GM19324 (cell line): ENCODE measurements at regions not wholly inside any gene's neighbourhood (a gene's known extent, or its start where the extent isn't known, plus 50 kb on each side); places are given as distances from the start of the nearest gene placed in this dataset.
"Not testable (repeated sequence)": the region's sequence is repeated elsewhere in the genome, so short reads cannot be mapped to it uniquely, and the experiment has no call there.

Source experiments
- ATAC-seq: cut with Tn5 transposase; IDR thresholded peaks from one replicate; pipeline ENCODE4 v1.9.1; 2021; ENCODE audit warnings: mild to moderate bottlenecking, moderate library complexity; ENCODE audit not compliant: unreplicated experiment, low FRiP score

GRCh38 chr12:127459687-127460086 is 807.3 kb upstream of the TMEM132C start:
- no peak for ATAC-seq

- ATAC-seq = no peak
Measured at GRCh38 chr12:127463237-127463636, 803.7 kb upstream of the TMEM132C start.

- no peak for ATAC-seq
Measured at GRCh38 chr12:127469331-127469730, 797.6 kb upstream of the TMEM132C start.

- no peak for ATAC-seq
Measured at GRCh38 chr12:127473766-127474165, 793.2 kb upstream of the TMEM132C start.

- no peak for ATAC-seq
Measured at GRCh38 chr12:127479256-127479655, 787.7 kb upstream of the TMEM132C start.

- no peak for ATAC-seq
Measured at GRCh38 chr12:127480775-127481314, 786.1 kb upstream of the TMEM132C start.

- no peak for ATAC-seq
Measured at GRCh38 chr12:127482950-127483349, 784.0 kb upstream of the TMEM132C start.

GRCh38 chr12:127485528-127485927 is 781.4 kb upstream of the TMEM132C start:
- no peak for ATAC-seq

GRCh38 chr12:127487031-127487430 is 779.9 kb upstream of the TMEM132C start:
- no peak for ATAC-seq

- no peak for ATAC-seq
Measured at GRCh38 chr12:127489061-127489460, 777.9 kb upstream of the TMEM132C start.

- no peak for ATAC-seq
Measured at GRCh38 chr12:127494961-127495915, 771.7 kb upstream of the TMEM132C start.

- ATAC-seq = no peak
Measured at GRCh38 chr12:127496255-127496654, 770.7 kb upstream of the TMEM132C start.

GRCh38 chr12:127500512-127501035 is 766.4 kb upstream of the TMEM132C start:
- no peak for ATAC-seq

- ATAC-seq = no peak
Measured at GRCh38 chr12:127501916-127502315, 765.1 kb upstream of the TMEM132C start.

GRCh38 chr12:127503246-127503645 is 763.7 kb upstream of the TMEM132C start:
- ATAC-seq = no peak

GRCh38 chr12:127503996-127504395 is 763.0 kb upstream of the TMEM132C start:
- not testable (repeated sequence) for ATAC-seq

- ATAC-seq = no peak
Measured at GRCh38 chr12:127504874-127505273, 762.1 kb upstream of the TMEM132C start.

- no peak for ATAC-seq
Measured at GRCh38 chr12:127507341-127507740, 759.6 kb upstream of the TMEM132C start.

- ATAC-seq = no peak
Measured at GRCh38 chr12:127509066-127509778, 757.7 kb upstream of the TMEM132C start.

- ATAC-seq = no peak
Measured at GRCh38 chr12:127515941-127516340, 751.0 kb upstream of the TMEM132C start.

GRCh38 chr12:127516467-127516866 is 750.5 kb upstream of the TMEM132C start:
- no peak for ATAC-seq
